ENCODE measurements at regions not wholly inside any gene's neighbourhood (a gene's known extent, or its start where the extent isn't known, plus 50 kb on each side); places are given as distances from the start of the nearest gene placed in this dataset.
"Not testable (repeated sequence)": the region's sequence is repeated elsewhere in the genome, so short reads cannot be mapped to it uniquely, and the experiment has no call there.

DNA sequence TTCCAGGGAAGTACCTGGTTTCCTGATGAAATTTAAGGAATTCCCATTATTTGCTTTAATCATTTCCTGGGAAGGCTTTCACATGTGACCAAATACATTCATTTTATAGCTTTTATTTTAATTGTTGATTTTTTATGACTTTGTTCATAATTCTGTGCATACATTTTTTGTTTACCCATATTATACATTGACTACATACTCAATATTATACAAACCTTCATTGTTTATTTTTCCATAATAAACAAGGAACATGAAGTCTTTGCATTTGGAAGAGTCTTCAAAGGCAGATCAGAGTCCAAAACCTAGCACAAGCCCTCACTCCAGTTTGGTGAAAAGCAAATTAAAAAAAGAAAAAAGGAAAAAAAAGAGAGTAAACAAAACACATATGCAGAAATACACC lies 218.3 kb upstream of the NRIP1 start:
- DNase-seq: no peak

DNA sequence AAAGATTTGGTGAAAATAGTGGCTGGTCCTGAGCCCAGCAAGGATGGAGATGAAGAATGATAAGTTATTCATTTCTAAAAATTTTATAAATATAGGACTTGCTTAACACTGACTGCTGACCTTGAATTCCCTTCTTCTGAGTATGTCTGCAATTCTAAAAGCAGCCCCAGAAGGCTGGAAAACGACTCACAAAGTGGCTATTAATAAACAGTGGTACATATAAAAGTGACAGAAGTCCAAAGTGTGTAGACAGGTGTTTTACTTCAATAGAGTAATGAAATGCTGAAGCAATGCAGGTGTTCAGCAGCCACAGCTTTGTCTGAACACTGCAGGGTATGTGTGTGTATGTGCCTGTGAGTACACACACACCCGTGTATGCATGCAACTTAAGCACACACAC lies 219.0 kb upstream of the NRIP1 start:
- no peak for DNase-seq

DNA sequence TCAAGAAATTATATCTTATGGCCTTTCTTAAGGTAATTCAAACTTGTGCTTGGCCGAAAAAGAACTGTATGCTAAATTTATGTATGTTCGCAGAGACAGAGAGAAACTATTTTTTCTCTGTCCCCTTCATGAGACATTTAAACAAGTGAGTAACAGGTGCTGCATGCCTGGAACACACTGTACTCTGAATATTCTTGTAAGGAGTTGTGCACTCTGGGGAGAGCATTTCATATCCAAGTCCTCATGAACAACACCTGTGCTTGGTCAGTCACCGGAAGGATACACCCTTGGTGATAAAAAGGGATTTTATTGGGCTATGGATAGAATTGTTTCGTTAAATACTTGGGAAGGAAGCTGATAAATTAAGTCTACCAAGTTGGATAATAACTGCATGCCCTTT lies 220.8 kb upstream of the NRIP1 start:
- DNase-seq: no peak

DNA sequence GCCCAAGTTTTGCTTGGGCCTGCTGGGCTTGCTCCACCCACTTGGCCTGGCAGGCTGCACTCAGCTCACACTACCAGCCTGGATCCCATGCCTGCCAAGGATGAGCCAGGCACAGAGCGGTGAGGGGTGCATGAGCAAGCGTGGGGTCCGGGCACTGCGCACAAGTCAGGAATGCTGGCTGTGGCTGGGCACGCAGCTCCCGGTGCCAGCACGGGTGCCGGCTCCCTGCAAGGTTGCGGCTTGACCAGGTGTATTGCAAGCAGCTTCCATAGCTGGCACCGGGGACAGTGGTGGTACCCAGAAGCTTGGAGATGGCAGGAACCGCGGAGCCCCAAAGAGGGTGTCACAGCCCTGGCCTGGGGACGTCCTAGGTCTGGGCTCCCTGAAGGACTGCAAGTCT lies 224.4 kb upstream of the NRIP1 start:
- no peak for DNase-seq

DNA sequence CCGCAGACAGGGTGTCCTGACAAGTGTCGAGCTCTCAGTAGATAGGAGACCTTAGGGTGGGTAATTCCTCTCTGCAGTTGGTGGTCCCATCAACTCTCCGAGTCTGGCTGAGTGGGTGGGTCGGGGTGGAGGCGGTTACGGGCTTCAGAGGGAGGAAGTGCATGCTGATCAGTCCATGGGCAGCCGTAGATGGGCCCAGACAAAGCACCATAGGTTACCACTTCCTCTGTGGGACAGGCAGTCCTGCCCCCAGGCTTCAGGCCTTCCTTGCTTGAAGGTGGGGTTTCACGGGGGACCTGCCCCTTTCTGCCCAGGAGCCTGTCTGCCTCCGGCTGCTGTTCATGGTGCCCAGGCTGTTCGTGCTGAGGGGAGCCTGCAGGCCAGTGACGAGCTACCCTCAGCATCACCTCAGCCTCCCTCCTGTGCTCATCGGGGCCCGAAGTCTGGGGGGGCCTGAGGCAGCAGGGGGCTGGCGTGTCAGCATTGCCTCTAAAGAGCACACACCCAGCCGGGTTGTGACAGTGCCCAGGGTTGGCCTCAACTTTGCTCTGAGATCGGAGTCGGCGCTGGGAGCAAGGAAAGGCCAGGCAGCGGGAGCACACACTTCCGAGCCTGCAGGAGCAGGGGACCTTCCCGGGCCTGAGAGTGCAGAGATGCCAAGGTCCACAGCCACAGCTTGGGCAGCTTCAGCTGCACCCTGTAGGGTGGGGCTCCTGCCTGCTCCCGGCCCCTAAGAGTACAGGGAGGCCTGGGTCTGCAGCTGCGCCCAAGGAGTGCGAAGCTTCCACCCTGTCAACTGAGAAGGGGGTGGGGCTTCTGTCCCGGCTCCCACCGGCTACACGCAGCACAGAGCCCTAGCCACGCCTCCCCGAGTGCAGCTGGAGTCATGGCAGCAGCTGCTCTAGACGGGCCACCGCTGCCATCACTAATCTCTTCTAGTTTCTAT lies 225.4 kb upstream of the NRIP1 start:
- DNase-seq: no peak

DNA sequence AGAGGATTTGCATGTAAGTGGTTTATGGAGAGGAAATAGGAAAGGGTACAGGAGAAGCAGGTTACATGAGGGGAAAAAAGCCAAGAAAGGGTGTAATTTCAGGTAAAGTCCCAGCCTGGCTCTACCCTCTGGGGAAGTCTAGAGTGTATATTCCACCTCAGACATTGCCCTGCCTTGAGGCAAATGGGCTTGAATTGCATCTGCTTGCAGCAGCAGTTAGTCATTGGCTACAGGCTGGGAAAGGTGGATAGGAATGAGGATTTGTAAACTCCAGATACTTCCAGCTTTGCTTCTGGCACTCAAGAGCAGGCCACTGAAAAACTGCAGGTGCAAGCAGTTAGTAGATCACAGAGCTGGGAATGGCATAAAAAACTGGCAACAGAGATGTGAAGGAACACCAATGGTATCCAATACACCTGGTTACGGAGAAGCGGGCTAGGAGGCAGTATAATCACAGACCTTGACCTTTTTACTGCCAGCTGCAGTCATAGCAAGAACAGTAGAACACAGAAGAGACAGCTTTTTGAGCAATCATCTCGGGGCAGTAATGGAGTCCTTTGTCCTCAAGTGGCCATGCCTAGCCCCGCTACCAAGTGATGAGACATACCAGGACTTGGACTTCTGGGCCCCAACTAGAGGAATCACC lies 226.9 kb upstream of the NRIP1 start:
- DNase-seq: no peak

DNA sequence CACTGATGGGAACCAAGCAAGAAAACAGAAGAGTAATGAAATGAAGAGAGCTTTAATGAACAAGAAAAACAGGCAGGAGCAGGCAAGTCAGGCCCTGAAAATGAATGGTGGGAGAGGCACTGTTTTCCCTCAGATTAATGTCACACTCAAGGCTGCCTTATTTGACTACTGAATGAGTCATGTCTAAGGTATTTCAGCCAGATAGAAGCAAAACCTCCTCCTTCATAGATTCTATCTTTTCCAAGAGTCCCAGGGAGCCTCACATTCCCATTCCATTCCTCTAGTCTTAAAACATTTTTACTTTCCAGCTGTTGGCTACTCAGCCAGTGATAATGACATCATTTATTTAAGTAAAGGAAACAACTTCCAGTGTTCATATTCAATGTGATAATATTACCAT lies 228.4 kb upstream of the NRIP1 start:
- DNase-seq: no peak

DNA sequence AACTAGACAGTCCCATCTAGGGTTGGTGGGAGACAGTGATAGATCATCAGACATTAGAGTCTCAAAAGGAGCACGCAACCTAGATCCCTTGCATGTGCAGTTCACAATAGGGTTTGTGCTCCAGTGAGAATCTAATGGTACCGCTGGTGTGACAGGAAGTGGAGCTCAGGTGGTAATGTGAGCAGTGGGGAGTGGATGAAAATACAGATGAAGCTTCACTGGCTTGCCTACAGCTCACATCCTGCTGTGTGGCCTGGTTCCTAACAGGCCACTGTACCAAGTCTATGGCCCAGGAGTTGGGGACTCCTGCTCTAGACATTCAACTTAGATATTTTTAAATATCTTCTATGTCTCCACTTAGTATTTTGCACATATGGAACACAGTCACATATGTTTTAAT lies 231.1 kb upstream of the NRIP1 start:
- no peak for DNase-seq

DNA sequence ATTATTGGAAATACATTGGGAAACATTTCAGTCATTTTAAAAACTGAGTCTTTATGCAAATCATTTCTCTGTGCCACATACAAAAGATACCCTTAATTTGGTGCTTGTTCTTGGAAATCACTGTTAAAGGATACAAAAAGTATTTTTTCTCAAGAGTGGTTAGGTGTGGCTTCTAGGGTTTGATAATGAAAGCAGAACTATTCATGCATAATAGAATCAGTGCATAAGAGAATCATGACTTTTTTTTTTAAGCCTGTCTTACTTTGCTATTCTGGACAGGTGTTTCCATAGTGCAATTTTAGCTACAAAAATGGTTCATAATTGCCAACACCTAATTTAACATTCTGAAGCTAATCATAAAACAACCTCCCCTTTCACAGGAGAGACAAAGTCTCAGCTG lies 233.0 kb upstream of the NRIP1 start:
- DNase-seq: no peak

DNA sequence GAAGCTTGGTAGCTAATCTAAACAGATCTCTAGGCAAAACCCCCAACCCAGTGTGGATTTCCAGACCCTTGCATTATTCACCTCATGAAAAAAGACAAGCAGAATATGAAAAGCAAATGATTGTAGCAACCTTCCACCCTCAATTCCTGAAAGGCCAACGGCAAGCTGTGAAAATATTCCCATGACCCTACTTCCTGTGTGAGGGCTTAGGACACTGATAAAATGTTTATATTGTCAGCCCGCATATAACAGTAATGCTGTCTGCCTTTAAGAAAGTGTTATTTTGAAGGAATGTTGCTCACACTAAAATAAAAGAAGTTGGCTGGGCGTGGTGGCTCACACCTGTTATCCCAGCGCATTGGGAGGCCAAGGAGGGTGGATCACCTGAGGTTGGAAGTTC lies 233.5 kb upstream of the NRIP1 start:
- no peak for DNase-seq

DNA sequence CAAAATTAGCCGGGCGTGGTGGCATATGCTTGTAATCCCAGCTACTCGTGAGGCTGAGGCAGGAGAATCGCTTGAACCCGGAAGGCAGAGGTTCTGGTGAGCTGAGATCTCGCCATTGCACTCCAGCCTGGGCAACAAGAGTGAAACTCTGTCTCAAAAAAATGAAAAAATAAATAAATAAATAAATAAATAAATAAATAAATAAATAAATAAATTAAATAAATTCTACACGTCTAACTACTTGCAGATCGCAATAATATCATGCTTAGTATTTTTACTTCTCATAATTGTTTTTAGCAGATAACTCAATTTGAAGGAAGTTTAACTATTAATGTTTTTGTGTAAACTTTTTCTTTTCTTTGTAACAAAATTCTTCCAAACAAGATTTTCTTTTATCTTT lies 234.0 kb upstream of the NRIP1 start:
- DNase-seq: not testable (repeated sequence)

DNA sequence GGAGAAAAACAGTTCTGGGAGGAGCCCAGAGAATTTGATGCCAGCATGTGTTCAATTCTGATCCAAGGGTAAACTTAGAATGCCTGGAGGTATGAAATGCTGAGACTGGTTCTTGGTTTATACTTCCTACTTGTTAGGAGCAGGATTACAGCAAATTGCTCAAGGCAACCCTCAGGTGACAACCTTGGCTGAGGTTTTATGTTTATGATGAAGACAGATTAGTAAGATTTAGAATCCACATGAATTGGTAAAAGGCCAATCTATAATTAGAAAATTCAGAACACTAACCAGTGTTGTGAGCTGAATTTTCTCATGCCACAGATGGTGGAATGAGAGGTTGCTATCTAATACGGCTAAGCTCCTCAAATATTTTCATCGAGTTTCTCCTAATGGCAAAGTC lies 235.3 kb upstream of the NRIP1 start:
- no peak for DNase-seq

DNA sequence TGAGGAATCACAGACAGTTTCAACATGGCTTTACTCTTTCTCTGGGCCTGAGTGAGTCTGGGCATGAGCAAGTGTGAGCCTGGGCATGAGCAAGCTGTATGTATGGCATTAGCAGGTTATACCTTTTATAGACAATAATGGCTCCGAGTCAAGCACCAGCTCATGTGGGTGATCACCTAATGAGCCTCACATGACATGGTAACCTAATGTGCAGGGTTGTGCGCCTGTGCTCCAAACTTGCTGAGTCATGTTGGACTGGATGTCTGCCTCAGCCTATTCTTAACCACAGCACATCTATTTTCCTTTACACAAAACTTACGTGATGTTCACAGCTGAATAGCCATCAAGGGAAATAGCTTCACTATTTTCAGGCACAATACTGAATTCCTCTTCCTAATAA lies 236.2 kb upstream of the NRIP1 start:
- no peak for DNase-seq

DNA sequence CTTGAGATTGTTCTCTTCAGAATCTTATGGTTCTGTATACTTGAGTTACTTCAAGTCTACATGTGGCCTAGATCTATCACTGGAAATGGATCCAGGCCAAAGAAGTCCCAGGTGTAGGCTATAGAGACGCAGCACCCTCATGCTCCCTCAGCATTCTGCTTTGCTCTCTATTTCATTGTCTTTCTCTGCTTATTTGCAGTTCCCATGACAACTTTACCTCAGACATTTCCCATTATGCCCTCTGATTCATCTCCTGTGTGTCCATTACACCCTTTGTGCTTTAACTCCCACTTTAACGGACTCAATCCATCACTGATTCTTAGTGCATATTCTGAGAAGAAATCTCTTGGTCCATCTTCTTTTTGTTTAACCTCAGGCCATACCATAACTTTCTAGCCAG lies 236.9 kb upstream of the NRIP1 start:
- DNase-seq: no peak

DNA sequence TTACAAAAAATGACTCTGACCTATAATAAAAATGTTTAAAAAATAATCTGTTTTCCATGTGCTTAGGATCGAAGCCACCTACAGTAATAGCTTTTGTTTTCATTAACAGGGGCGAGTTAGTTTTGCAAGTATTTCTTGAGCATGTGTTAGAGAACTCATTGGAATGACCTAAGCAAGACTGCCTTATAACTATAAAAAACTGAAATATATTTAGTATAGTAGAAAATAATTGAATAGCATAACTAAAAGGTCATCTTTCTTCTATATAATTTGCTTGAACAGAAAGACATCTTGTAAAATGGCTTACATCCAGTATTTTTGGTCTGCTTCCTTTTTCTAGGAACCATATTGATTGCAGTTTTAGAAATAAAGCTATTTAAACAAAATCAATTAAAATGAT lies 241.5 kb upstream of the NRIP1 start:
- no peak for DNase-seq

DNA sequence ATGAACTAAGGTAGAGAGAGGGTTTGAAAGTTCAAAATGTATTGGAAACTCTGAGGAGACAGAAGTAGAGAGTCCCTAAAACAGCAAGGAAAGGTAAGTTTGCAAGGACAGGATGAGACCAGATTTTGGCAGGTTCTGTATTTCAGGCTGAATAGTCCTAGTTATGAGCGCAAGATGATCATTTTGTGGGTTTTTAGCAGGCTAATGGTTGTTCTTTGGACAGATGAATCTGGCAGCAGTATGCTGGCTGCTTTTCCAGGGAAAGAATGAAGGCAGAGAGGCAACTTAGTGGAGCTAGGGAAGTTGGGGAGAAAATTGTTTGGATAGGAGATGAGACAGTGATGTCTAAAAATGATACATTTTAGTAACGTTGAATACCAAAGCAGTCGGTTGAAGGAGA lies 243.5 kb upstream of the NRIP1 start:
- no peak for DNase-seq

DNA sequence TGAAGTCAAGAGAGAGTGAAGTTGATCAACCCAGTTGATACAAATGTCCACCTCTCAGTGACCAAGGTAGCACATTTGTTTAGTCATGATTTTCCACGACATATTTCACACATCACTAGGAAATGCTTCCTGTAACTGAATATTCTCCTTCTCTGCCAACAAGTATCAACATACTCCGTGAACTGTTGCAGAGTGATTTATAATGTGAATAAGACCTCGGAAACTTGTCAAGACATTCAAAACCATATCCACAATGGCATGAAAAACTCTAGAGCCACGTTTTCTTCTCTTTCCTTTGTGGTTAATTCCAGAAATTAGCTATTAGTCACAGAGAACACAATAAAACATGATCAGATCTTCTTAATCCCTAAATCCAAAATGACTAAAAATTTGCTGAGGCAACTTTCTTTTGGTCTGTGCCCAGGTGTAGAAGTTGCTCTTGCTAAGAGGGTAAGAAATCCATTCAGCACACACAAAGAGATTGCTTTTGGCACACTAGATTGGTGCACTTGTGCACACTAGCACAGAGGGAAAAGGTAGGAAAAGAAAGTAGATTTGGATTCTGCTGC lies 244.3 kb upstream of the NRIP1 start:
- DNase-seq: no peak

DNA sequence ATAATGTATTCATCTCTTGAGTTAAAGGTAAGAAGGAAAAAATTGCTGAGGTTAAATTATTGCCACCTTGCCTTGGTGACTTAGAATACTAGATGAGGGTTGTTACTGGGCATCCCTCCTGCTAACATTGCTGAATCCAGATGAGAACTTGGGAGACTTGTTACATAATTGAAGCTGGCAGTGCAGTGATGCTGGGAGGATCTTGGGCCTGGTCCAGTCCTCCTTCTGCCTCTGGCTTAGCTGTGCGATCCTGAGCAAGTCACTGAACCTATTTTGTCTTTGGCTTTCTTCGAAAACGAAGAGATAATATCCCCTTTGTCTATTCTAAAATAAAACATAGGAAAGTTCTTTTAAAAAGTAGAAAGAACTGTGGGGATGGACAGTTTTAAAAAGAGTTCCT lies 244.9 kb upstream of the NRIP1 start:
- no peak for DNase-seq

DNA sequence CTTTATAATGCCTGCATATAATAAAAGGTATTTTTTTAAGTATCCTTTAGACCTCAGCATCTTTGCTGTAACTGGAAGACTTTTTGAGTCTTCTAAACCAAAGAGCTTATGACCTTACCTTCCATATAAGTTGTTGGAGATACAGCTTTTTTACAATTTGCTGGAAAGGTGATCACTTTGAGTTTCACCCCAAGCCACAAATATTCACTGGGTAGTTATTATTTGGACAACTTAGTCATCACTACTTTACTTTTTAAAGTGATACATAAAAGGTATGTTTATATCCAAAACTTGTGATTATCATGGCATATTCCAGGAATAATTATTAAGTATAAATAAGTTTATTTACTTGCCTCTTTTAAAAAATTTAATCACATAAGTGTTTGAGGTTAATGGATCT lies 246.7 kb upstream of the NRIP1 start:
- no peak for DNase-seq

DNA sequence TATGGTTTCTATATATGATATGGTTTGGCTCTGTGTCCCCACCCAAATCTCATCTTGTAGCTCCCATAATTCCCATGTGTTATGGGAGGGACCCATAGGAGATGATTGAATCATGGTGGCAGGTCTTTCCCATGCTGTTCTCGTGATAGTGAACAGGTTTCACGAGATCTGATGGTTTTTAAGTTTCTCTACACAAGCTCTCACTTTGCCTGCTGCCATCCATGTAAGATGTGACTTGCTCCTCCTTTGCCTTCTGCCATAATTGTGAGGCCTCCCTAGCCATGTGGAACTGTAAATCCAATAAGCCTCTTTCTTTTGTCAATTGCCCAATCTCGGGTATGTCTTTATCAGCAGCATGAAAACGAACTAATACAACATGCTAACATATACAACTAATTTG lies 252.2 kb upstream of the NRIP1 start:
- not testable (repeated sequence) for DNase-seq

DNA sequence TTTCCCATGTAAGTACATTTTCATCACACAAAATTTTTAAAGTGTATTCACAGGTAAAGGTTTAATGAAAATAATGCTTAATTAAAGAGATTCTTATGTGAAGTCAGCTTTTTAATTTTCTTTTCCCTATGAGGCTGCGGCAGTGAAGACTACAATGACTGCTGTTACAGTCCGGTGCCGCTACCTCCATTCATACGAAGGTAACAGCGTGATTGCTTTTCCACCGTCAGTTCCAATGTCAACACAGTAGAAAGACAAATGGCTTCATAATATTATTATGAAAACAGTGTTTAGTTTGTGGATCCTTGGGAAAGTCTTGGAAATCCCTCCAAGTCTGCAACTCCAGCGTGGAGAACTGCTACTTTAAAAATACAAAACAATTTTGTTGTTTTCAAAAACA lies 254.9 kb upstream of the NRIP1 start:
- no peak for DNase-seq

DNA sequence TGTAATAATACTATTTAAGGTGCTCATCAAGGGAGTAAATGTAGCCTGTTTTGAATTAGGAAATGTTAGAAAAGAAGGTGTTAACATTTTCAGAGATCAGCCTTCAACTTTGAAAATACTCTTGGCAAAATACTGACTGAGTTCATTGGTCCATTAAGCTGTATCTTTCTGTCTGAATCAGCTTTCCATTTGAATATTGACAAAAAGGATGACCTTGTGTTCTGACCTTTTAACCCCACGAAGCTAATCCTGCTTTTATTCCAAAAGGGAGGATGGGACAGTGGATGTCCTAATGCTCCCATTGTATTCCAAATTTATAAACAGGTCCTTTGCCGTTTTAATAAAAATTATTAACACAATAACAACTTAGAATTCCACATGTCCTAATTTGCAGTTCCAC lies 259.7 kb upstream of the NRIP1 start:
- DNase-seq: no peak

DNA sequence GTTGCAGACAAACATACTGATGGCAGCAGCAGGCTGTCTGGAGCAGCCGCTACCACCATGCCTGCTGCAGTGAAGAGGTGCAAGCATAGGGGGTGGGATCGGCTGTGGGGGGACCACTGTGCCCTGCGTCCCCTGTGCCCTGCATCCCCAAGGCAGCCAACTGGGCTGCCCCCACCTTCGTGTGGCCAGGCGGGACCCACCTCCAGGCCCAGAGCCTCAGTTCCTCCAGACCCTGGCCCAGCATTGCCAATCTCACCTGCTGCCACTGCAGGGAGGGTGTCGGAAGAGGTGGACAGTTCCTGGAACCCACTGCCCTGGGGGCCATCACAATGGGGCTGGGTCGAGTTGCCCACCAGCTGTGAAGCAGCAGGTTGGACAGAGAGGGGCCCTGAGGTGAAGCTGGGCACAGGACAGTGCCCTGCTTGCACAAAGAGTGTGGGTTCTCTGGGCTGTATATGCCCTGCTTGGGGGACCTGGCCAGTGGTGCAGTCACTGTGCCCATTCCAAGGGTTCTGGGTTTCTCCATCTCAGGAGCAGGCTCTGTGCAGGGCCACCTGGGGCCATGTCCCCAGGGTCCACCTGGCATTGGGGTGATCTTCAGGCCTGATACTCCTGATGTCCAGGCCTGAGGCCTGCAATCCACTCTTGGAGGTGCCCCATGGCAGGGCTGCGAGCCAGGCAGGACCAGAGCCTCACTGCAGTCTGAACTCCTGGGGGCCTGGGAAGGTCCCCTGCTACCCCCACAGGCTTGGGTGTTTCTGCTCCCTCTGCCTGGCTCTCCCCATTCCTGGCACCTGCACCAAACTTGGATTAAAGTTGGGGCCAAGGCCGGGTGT lies 261.4 kb upstream of the NRIP1 start:
- DNase-seq: no peak

Data from inflammatory macrophage treated with lipopolysaccharide for 4 hours (primary cell).